ENCODE measurements at regions not wholly inside any gene's neighbourhood (a gene's known extent, or its start where the extent isn't known, plus 50 kb on each side); places are given as distances from the start of the nearest gene placed in this dataset.

DNA sequence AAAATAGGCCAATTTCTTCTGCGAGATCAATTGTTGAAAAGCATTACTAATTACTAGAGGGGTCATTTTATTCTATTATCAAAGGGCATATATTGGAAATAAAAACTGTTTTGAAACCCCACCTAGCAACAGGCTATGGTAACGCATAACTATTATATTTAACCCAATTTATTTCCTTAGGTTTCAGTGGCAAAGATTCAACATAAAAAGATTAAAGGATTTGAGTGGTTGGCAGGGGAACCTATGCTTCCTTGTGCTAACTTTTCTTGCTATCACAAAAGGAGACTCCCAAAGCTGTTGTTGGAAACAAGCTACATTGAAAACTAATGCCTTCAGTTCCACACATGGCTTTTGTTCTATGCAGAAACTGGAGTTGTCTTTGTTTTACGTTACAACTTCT lies 166.9 kb upstream of the KLF3 start:
- Histone ChIP-seq H3K9me3 (ENCODE audit: insufficient read depth, low read depth, low read length) (no peaks in the 10 kb centered on the region), H3K4me3 (ENCODE audit: low read length) (no peak overlapping the region), H3K27ac (ENCODE audit: low read length) (no peak overlapping the region), H3K36me3 (ENCODE audit: insufficient read depth, low read depth, low read length) (no peaks in the 10 kb centered on the region), H3K4me1 (ENCODE audit: insufficient read depth, low read length) (peaks cover 9% of the 10 kb centered on the region; the same call in 1 of the 2 replicates), H3K27me3 (ENCODE audit: insufficient read depth, low read length) (no peaks in the 10 kb centered on the region), H3K9ac (ENCODE audit: low read depth, low read length) (no peak overlapping the region)

DNA sequence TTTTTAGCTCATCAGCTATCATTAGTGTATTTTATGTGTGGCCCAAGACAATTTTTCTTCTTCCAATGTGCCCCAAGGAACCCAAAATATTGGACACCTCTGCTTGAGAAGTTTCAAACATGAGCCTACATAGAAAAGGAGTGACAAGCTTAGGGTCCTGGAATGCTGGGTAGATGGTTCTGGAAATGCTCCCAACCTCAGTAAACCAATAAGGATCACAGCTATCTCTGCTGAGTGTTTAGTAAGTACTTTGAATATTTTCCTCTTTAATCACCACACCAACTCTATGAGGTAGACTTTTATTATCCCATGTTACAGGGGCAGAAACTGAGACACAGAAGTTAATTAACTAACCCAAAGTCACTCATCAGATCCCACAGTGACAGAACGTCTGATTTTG lies 164.9 kb upstream of the KLF3 start:
- Histone ChIP-seq H3K9ac (ENCODE audit: low read depth, low read length) (no peak overlapping the region), H3K4me3 (ENCODE audit: low read length) (no peak overlapping the region), H3K36me3 (ENCODE audit: insufficient read depth, low read depth, low read length) (no peaks in the 10 kb centered on the region), H3K27ac (ENCODE audit: low read length) (no peak overlapping the region), H3K9me3 (ENCODE audit: insufficient read depth, low read depth, low read length) (no peaks in the 10 kb centered on the region), H3K4me1 (ENCODE audit: insufficient read depth, low read length) (peaks cover 9% of the 10 kb centered on the region; the same call in 1 of the 2 replicates), H3K27me3 (ENCODE audit: insufficient read depth, low read length) (no peaks in the 10 kb centered on the region)

GRCh38 chr4:38500433-38500832 lies 163.6 kb upstream of the KLF3 start:
- no peaks in the 10 kb centered on the region for H3K27me3 ChIP-seq (ENCODE audit: insufficient read depth, low read length)

DNA sequence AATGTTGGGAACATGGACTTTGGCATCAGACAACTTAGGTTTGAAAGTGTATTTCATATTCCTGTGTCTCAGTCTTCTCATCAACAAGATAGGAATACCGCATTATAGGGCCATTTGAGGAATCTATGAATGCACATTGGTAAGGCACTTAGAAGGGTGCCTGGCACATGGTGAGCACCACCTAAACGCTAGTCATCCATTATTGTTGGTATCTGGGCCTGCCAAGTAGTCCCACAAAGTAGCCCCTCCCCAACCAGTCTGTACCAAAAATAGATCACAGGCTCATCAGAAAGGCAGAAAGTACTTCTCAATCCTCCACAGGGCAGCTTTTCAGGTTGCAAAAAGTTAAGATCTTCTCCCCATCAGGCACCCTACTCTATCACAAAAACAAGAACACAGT lies 162.3 kb upstream of the KLF3 start:
- no peak overlapping the region for H3K9ac ChIP-seq (ENCODE audit: low read depth, low read length)
- no peaks in the 10 kb centered on the region for H3K36me3 ChIP-seq (ENCODE audit: insufficient read depth, low read depth, low read length)
- no peak overlapping the region for H3K27ac ChIP-seq (ENCODE audit: low read length)
- H3K4me3 ChIP-seq (ENCODE audit: low read length): no peak overlapping the region
- H3K4me1 ChIP-seq (ENCODE audit: insufficient read depth, low read length): peaks cover 3% of the 10 kb centered on the region; the same call in 1 of the 2 replicates
- no peaks in the 10 kb centered on the region for H3K27me3 ChIP-seq (ENCODE audit: insufficient read depth, low read length)
- no peaks in the 10 kb centered on the region for H3K9me3 ChIP-seq (ENCODE audit: insufficient read depth, low read depth, low read length)

More at GRCh38 chr4:38500433-38500832, 163.6 kb upstream of the KLF3 start:
- Histone ChIP-seq H3K4me3 (ENCODE audit: low read length) (no peak overlapping the region), H3K9me3 (ENCODE audit: insufficient read depth, low read depth, low read length) (no peaks in the 10 kb centered on the region), H3K27ac (ENCODE audit: low read length) (no peak overlapping the region), H3K9ac (ENCODE audit: low read depth, low read length) (no peak overlapping the region), H3K36me3 (ENCODE audit: insufficient read depth, low read depth, low read length) (no peaks in the 10 kb centered on the region), H3K4me1 (ENCODE audit: insufficient read depth, low read length) (peaks cover 6% of the 10 kb centered on the region; the same call in 1 of the 2 replicates)

DNA sequence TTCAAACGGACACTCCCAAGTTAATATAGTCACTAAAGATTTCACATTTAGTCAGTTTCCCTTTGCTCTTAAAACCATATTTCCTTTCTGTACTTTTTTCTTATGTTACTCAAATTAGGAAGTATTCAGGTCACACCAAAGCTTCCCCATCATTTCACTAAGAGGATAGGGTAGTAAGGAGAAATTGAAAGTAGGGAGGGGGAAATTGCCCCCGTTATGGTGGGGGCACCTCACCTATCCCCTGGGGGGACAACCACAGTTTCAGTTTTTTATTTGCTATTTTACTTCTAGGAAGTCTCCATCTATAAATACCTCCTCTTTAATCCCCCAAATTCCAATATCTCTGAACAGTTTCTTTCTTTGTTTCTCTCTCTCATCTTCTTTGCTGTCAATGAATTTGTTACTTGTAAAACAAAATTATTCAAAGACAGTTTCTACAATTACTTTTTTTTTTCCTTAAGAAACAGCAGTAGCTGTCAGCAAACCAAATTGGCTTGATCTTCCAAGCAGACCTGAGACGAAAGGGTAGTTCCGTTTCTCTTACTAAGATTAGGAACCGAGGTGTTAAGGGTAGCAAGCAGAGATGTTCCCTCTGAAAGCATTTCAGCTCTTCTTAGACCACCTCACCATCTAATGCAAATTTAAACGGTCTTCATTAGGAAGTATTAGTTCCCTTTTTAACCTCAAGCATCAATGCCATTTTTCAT lies 160.2 kb upstream of the KLF3 start:
- Histone ChIP-seq H3K9ac (ENCODE audit: low read depth, low read length) (no peak overlapping the region), H3K27ac (ENCODE audit: low read length) (no peak overlapping the region), H3K4me1 (ENCODE audit: insufficient read depth, low read length) (no peaks in the 10 kb centered on the region), H3K4me3 (ENCODE audit: low read length) (no peak overlapping the region), H3K36me3 (ENCODE audit: insufficient read depth, low read depth, low read length) (no peaks in the 10 kb centered on the region), H3K9me3 (ENCODE audit: insufficient read depth, low read depth, low read length) (no peaks in the 10 kb centered on the region), H3K27me3 (ENCODE audit: insufficient read depth, low read length) (no peaks in the 10 kb centered on the region)

DNA sequence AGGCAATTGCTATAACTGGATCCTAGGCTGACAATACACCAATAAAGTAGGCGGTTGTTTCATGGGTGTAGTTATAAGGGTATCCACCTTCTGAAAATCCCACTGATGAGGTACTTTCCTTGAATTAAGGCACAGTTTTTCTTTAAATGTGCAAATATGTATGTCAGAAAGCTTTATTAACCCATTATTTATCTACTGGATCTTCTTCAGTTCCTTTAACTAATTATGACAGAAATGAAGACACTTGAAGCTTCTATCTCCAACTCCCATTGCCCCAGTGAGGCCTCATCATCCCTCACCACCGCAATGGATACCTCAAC lies 159.6 kb upstream of the KLF3 start:
- no peaks in the 10 kb centered on the region for H3K9me3 ChIP-seq (ENCODE audit: insufficient read depth, low read depth, low read length)
- no peak overlapping the region for H3K4me3 ChIP-seq (ENCODE audit: low read length)
- H3K27ac ChIP-seq (ENCODE audit: low read length): no peak overlapping the region
- no peaks in the 10 kb centered on the region for H3K36me3 ChIP-seq (ENCODE audit: insufficient read depth, low read depth, low read length)
- no peak overlapping the region for H3K9ac ChIP-seq (ENCODE audit: low read depth, low read length)
- H3K4me1 ChIP-seq (ENCODE audit: insufficient read depth, low read length): no peaks in the 10 kb centered on the region
- no peaks in the 10 kb centered on the region for H3K27me3 ChIP-seq (ENCODE audit: insufficient read depth, low read length)

DNA sequence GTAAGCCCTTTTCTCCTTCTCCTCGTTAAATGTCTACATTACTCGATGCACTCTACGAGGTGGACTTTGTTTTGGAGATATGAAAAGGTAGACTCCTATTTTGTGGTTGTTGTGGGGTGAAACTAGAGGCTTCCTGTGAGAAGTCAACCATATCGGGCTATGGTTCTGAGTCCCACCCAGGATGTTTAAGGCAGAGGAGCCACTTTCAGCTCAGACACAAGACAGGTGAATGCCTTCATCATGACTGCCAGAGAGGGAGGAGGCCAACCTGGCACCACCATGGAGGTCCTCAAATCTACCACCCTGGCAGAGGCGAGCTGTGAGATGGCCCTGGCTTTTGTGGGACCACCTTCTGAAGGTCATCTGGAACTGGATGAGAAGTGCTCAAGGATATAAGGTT lies 154.4 kb upstream of the KLF3 start:
- no peaks in the 10 kb centered on the region for H3K36me3 ChIP-seq (ENCODE audit: insufficient read depth, low read depth, low read length)
- H3K4me1 ChIP-seq (ENCODE audit: insufficient read depth, low read length): peaks cover 13% of the 10 kb centered on the region
- H3K9ac ChIP-seq (ENCODE audit: low read depth, low read length): no peak overlapping the region
- no peak overlapping the region for H3K4me3 ChIP-seq (ENCODE audit: low read length)
- no peak overlapping the region for H3K27ac ChIP-seq (ENCODE audit: low read length)
- no peaks in the 10 kb centered on the region for H3K27me3 ChIP-seq (ENCODE audit: insufficient read depth, low read length)
- H3K9me3 ChIP-seq (ENCODE audit: insufficient read depth, low read depth, low read length): no peaks in the 10 kb centered on the region

GRCh38 chr4:38510201-38510600 lies 153.8 kb upstream of the KLF3 start:
- no peak overlapping the region for H3K27ac ChIP-seq (ENCODE audit: low read length)
- no peaks in the 10 kb centered on the region for H3K27me3 ChIP-seq (ENCODE audit: insufficient read depth, low read length)
- no peaks in the 10 kb centered on the region for H3K9me3 ChIP-seq (ENCODE audit: insufficient read depth, low read depth, low read length)
- no peaks in the 10 kb centered on the region for H3K36me3 ChIP-seq (ENCODE audit: insufficient read depth, low read depth, low read length)
- no peak overlapping the region for H3K4me3 ChIP-seq (ENCODE audit: low read length)
- no peak overlapping the region for H3K9ac ChIP-seq (ENCODE audit: low read depth, low read length)
- H3K4me1 ChIP-seq (ENCODE audit: insufficient read depth, low read length): peaks cover 13% of the 10 kb centered on the region

DNA sequence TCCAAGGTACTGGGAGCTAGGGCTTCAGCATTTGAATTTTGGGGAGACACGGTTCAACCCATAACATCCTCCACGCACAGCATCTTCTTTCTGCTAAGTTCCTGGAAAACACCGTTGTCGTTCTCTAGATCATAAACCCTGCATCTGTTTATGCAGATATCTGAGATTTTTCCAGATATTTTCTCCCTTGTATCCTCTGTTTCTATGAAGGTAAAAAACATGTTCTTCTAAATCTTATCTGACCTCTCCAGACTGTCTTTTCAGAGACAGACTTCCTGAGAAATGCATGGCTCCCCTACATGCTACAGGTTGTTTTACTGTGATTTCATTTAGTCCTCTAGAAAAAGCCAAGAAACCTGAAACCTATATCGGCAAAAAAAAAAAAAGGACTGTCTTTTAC lies 152.3 kb upstream of the KLF3 start:
- H3K36me3 ChIP-seq (ENCODE audit: insufficient read depth, low read depth, low read length): no peaks in the 10 kb centered on the region
- H3K9ac ChIP-seq (ENCODE audit: low read depth, low read length): no peak overlapping the region
- no peak overlapping the region for H3K27ac ChIP-seq (ENCODE audit: low read length)
- H3K27me3 ChIP-seq (ENCODE audit: insufficient read depth, low read length): no peaks in the 10 kb centered on the region
- H3K4me1 ChIP-seq (ENCODE audit: insufficient read depth, low read length): peaks cover 13% of the 10 kb centered on the region
- H3K4me3 ChIP-seq (ENCODE audit: low read length): no peak overlapping the region
- H3K9me3 ChIP-seq (ENCODE audit: insufficient read depth, low read depth, low read length): no peaks in the 10 kb centered on the region

- Histone ChIP-seq H3K4me3 (ENCODE audit: low read length) (peak overlapping the region; percentile 51; the same call in 1 of the 2 replicates), H3K4me1 (ENCODE audit: insufficient read depth, low read length) (peaks cover 13% of the 10 kb centered on the region), H3K9ac (ENCODE audit: low read depth, low read length) (peak overlapping the region; percentile 31; the same call in 1 of the 2 replicates), H3K27me3 (ENCODE audit: insufficient read depth, low read length) (no peaks in the 10 kb centered on the region), H3K9me3 (ENCODE audit: insufficient read depth, low read depth, low read length) (no peaks in the 10 kb centered on the region), H3K27ac (ENCODE audit: low read length) (no peak overlapping the region), H3K36me3 (ENCODE audit: insufficient read depth, low read depth, low read length) (no peaks in the 10 kb centered on the region)
Observed at GRCh38 chr4:38512840-38513239, 151.2 kb upstream of the KLF3 start.

DNA sequence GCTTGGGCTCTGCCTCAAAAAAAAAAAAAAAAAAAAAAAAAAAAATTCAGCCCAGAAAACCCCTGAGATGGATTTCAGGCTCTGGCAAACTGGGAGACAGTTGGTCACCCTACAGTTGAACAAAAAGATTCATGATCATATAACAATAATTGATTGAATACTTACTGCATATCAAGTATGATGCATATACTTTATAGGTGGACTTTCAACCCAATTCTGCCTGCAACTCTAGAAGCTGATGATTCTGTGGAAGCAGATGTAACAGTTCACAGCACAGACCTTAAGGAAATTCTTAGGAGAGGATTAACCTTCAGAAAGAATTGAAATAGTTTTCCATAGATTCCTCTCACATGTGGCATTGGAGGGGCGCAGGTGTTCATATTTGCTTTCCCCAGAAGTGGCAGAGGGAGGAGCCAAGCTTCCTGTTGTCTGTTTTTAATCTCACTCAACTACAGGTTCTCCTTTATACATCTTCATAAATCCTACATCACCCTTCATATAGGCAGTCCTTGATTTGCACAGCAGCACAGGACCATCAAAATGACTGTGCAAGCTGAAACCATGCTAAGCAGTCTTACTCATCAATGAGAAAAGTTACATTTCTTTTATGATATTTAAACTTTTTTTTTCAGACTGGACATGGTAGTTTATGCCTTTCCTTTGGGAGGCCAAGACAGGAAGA lies 149.4 kb upstream of the KLF3 start:
- Histone ChIP-seq H3K27me3 (ENCODE audit: insufficient read depth, low read length) (no peaks in the 10 kb centered on the region), H3K36me3 (ENCODE audit: insufficient read depth, low read depth, low read length) (no peaks in the 10 kb centered on the region), H3K4me3 (ENCODE audit: low read length) (no peak overlapping the region), H3K9ac (ENCODE audit: low read depth, low read length) (no peak overlapping the region), H3K4me1 (ENCODE audit: insufficient read depth, low read length) (peaks cover 13% of the 10 kb centered on the region), H3K9me3 (ENCODE audit: insufficient read depth, low read depth, low read length) (no peaks in the 10 kb centered on the region), H3K27ac (ENCODE audit: low read length) (no peak overlapping the region)

GRCh38 chr4:38516190-38516589 lies 147.8 kb upstream of the KLF3 start:
- Histone ChIP-seq H3K27me3 (ENCODE audit: insufficient read depth, low read length) (no peaks in the 10 kb centered on the region), H3K4me3 (ENCODE audit: low read length) (no peak overlapping the region), H3K36me3 (ENCODE audit: insufficient read depth, low read depth, low read length) (no peaks in the 10 kb centered on the region), H3K9me3 (ENCODE audit: insufficient read depth, low read depth, low read length) (no peaks in the 10 kb centered on the region; the same call in 1 of the 2 replicates), H3K4me1 (ENCODE audit: insufficient read depth, low read length) (peaks cover 13% of the 10 kb centered on the region), H3K9ac (ENCODE audit: low read depth, low read length) (no peak overlapping the region), H3K27ac (ENCODE audit: low read length) (no peak overlapping the region)

Data from iPS-20b (cell line).